WERI-Rb-1 (cell line): ENCODE measurements at regions not wholly inside any gene's neighbourhood (a gene's known extent, or its start where the extent isn't known, plus 50 kb on each side); places are given as distances from the start of the nearest gene placed in this dataset.

ENCODE experiments used
- DNase-seq: peaks from one replicate; pipeline ENCODE4 v3.0.0-alpha.2; 2020
- H3K27ac ChIP-seq: fragments of 250-450 bp; sonication (Bioruptor Pico); 2 replicates; pipeline ENCODE4 v1.5.1; 2020; ENCODE audit warnings: mild to moderate bottlenecking, moderate library complexity
- H3K27me3 ChIP-seq: fragments of 250-450 bp; sonication (Bioruptor Pico); 2 replicates; pipeline ENCODE4 v1.5.1; 2021; ENCODE audit warnings: mild to moderate bottlenecking, low read depth, moderate library complexity; ENCODE audit not compliant: insufficient read depth, severe bottlenecking
- H3K36me3 ChIP-seq: fragments of 250-450 bp; sonication (Bioruptor Pico); 2 replicates; pipeline ENCODE4 v1.5.1; 2020; ENCODE audit warnings: mild to moderate bottlenecking, moderate library complexity
- H3K4me3 ChIP-seq: 2 replicates; pipeline ENCODE4 v1.5.1; 2011; ENCODE audit warnings: low read depth, mild to moderate bottlenecking, control low read depth, low read length
- H3K9me3 ChIP-seq: fragments of 250-450 bp; sonication (Bioruptor Pico); 2 replicates; pipeline ENCODE4 v1.5.1; 2021; ENCODE audit warnings: mild to moderate bottlenecking, moderate library complexity; ENCODE audit not compliant: severe bottlenecking
- CTCF ChIP-seq: IDR thresholded peaks from 2 replicates; pipeline ENCODE4 v1.5.1; 2011; ENCODE audit warnings: low read depth, mild to moderate bottlenecking, control low read depth, inconsistent platforms, low read length

GRCh38 chr2:219965287-219966194, 338.1 kb downstream of the SLC4A3 start:
- DNase-seq: no peak
- Histone ChIP-seq H3K36me3 (no peaks in the 10 kb centered on the region), H3K4me3 (no peak overlapping the region), H3K9me3 (no peaks in the 10 kb centered on the region), H3K27me3 (no peaks in the 10 kb centered on the region), H3K27ac (no peak overlapping the region)
- TF ChIP-seq CTCF: no peak

GRCh38 chr2:219967247-219968245, 340.1 kb downstream of the SLC4A3 start:
- Histone ChIP-seq H3K36me3 (no peaks in the 10 kb centered on the region), H3K27ac (no peak overlapping the region), H3K4me3 (no peak overlapping the region), H3K9me3 (no peaks in the 10 kb centered on the region), H3K27me3 (no peaks in the 10 kb centered on the region)
- no peak for TF ChIP-seq CTCF
- DNase-seq: no peak

- H3K27ac ChIP-seq: no peak overlapping the region
- no peak overlapping the region for H3K4me3 ChIP-seq
- H3K36me3 ChIP-seq: no peaks in the 10 kb centered on the region
- DNase-seq: no peak
- H3K27me3 ChIP-seq: no peaks in the 10 kb centered on the region
- no peak for TF ChIP-seq CTCF
- no peaks in the 10 kb centered on the region for H3K9me3 ChIP-seq
These were observed 341.4 kb downstream of the SLC4A3 start for GRCh38 chr2:219968685-219969345.

- Histone ChIP-seq H3K9me3 (no peaks in the 10 kb centered on the region), H3K27me3 (no peaks in the 10 kb centered on the region), H3K27ac (no peak overlapping the region), H3K36me3 (no peaks in the 10 kb centered on the region), H3K4me3 (no peak overlapping the region)
- TF ChIP-seq CTCF: no peak
- no peak for DNase-seq
These were observed 342.1 kb downstream of the SLC4A3 start for GRCh38 chr2:219969508-219969907.

GRCh38 chr2:219973136-219973535, 345.7 kb downstream of the SLC4A3 start:
- no peak overlapping the region for H3K4me3 ChIP-seq
- TF ChIP-seq CTCF: no peak
- DNase-seq: no peak
- no peaks in the 10 kb centered on the region for H3K9me3 ChIP-seq
- H3K27me3 ChIP-seq: no peaks in the 10 kb centered on the region
- no peaks in the 10 kb centered on the region for H3K36me3 ChIP-seq
- no peak overlapping the region for H3K27ac ChIP-seq
